ENCODE measurements at regions not wholly inside any gene's neighbourhood (a gene's known extent, or its start where the extent isn't known, plus 50 kb on each side); places are given as distances from the start of the nearest gene placed in this dataset.

DNA sequence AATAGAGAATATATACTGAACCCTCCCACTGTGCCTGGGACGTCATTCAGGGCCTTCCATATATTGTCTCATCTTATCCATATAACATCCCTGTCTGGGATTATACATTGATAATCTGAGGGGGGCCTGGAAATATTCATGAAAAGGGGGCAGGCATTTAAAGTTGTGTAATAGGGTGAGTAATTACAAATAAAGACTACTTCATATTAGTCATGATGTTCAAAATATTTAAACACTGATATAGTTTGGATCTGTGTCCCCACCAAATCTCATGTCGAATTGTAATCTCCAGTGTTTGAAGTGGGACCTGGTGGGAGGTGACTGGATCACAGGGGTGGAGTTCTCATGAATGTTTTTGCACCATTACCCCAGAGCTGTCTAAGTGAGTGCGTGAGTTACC, 97.8 kb downstream of the AQP9 start:
- no peak for DNase-seq

DNA sequence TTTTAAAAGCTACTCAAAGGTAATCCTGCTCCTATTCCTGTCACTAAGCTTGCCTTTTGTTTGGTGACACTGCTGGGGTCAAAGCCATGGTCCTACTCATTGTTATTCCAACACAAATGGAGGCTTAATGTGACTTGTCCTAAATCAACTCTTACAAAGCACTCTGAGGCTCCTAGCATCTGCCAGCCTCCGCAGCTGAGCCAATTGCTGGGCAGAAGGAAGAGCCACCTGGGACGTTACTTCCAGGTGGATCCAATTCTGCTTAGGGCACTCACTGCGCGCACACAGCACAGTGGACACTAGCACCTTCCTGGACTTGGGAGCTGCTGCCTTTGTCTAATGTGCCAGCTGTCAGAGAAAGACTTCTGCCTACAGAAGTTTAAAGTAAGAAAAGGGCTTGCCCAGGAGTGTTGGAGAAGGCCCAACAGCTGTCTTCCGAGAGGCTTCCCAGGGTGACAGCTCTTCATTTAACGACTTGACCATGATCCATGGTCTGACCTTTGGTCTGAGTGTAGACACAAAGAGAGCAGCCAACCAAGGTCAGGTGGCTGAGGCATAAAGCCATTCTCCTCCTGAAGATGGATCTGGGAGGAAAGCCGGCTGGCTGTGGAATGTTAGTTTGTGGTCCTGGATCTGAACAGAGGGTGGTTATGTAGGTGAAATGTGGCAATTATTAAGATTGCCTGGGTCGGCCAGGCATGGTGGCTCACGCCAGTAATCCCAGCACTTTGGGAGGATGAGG, 102.2 kb downstream of the AQP9 start:
- DNase-seq, result no peak

DNA sequence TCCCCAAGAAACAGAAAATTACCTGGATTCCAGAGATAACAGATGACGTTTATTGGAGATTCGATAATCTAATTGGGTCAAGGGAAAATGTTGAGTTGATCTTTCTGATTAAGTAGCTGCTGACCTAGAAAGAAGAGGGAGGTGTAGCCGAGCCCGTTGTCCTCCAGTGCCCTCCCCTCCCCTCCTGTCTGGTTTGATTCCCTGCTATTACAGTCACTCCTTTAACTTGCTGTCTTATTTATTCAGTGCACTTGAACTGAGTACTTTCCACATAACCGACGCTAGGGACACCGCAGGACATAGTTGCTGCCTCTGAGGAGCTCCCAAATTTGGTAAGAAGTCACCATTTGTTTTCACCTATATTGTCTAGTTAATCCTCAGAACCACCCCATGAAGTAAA, 103.7 kb downstream of the AQP9 start:
- no peak for DNase-seq

DNA sequence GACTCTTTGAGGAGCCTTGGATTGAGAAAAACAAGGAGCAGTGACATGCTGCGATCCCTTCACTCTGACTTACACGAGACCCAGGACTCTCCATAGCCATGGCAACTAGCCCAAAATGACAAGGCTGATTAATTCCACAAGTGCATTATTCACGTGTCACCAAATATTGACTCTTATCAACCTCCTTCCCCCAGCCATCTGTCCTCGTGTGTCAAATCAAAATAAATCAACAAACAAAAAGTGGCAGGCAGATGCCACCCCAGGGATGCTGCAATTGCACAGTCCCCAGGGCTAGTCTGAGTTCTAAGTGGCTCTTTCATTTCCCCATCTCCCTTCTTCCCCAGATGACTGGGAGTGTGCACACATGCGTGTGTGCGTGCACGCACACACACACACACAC, 104.9 kb downstream of the AQP9 start:
- no peak for DNase-seq

DNA sequence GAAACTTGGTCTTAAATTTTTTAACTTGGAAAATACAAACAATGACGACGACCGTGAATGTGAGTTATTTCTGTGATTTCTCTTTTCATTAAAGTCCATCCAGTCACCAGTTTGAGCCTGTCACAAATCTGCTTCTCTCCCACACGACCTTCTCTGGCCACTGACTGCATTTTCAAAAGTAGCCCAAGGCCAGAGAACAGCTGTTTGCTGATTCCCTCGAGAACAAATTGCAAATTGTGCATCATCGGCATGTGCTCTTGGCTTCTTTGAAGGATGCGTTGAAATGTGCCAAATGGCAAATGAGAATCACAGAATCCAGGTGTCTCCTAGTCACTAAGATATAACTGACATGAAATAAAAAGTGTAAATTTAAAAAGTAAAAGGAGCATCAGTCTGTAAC, 106.4 kb downstream of the AQP9 start:
- DNase-seq, result no peak

DNA sequence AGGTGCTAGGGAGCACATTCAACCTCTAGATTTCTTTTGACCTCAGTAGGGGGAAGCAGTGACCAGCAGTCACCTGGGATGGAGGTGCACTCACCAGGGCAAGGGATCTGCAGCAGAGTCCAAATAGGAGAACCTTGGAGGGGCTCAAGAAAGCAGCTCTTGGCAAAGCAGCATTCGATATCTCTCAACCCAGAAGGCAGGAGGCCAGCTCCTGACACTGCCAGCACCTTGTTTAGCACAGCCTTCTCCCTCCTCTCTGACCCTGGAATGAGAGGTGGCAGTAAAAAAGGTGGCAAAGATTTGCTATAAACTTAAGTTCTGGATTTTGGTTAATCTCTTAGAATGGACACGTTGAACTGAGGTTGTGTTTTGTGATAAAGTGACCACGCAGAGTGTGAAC, 107.9 kb downstream of the AQP9 start:
- DNase-seq, result no peak

DNA sequence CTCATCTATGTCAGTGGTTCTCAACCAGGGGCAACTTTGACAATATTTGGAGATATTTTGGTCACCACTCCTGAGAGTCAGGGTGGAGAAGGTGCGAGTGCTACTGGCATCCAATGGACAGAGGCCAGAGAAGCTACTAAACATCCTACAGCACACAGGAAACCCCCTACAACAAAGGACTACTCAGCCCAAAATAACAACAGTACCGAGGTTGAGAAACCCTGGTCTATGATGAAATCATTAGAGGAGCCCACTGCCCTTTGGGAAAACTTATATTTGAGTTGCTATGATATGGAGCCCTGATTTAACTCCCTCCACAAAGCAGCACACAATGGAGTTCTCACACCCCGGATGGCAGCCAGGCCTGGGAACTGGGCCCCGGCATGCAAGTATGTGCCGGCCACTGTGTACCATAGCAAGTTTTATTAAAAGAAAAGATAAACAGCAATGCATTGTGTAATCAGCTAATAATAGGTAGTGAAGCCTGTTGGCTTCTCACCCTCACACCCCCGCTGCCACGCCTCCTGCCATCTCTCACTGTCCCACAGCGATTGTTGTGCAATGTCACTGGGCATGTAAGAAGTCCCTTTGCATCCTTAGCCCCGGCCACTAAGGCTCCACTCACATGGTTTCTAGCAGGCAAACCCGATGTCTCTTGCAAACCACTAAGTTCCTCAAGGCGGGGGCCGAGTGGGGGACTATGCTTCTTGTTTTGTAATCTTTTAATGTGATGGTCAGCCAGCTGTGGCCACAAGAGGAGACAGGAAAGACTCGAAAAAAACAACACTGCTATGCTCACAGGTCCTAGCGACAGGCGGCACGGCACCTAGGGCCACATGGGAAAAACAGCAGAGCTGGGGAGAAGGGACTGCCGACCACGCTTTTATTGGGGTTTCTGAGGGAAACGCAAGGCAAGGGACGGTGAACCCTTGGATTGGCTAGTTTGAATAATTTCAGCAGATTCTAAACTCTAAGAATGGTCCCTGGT, 110.0 kb downstream of the AQP9 start:
- no peak for DNase-seq

DNA sequence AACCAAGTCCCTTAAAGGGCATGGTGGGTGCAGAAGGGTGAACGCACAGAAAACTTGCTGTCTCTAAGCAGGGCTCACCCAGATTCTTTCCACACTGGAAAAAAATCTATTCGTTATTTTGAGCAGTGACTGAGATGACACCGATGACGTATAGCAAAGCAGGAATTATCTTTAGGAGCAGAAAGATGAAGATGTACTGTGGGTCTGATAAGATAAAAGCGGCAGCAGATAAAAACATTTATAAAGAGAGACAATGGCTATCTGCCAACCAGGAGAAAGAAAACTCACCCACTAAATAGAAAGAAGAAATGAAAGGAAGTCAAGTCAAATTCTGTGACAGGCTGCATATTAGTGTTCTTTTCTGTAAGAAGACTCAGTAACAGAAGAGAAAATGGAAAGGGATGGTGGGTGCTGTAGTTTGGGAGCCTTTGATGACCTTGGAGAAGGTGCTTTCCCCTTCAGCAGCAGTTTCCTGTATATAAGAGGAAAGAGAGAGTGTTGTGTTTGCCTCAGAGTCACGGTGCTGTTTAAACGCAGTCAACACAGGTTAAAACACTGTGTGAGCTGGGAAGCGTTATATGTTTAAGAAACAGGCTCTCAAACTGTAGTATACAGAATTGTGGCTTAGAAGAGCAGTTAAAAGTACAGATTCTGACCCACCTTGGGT, 111.6 kb downstream of the AQP9 start:
- no peak for DNase-seq

DNA sequence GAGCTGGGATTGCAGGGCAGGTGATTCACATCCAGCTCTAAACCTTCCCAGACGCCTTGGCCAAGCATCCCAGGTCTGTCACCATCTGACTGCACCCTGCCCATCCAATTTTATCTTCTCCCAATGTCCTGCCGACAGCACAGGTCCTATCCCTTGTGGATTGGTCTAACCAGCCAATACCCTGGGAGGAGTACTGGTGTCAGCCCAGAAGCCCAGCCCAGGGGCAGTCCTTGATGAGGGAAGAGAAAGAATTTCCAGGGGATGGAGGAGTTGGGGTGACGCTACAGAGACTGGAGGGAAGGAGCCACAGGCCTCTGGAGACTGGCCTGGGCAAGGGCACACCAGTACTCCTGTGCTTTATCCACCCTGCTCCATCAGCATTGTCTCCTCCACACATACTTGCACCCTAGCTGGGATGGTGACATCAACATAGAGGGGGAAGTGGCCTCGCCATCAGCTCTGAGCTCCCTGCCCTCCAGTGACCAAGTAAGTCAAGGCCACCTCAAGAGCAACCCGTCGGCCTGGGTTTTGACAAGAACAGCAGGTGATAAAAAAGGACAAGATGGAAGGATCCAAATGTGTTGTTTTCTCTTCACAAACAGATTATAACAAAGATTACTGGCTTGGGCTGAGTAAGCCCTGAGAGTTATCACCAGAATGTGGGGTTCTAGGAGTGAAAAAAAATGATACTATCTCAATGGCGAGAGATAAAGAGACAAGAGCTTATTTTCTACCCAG, 114.6 kb downstream of the AQP9 start:
- DNase-seq, result no peak

DNA sequence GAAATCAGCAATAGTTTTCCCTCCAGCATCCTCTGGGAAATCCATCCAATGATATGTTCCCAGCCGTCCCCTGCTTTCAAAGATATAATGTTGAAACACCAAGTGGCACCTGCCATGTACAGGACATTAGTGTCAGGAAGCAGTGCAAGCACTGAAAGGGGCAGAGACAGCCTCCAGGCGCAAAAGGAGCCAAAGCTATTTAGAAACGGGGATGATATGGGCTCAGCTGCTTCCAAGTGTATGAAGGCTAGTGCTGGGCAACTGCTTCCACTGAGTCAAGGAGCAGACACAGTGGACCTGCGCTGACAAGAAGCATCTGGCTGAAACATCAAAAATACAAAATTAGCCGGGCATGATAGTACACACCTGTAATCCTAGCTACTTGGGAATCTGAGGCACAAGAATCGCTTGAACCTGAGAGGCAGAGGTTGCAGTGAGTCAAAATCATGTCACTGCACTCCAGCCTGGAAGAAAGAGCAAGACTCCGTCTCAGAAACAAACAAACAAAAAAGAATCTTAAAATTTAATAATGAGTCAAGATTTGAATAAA, 119.7 kb downstream of the AQP9 start:
- DNase-seq, result no peak

DNA sequence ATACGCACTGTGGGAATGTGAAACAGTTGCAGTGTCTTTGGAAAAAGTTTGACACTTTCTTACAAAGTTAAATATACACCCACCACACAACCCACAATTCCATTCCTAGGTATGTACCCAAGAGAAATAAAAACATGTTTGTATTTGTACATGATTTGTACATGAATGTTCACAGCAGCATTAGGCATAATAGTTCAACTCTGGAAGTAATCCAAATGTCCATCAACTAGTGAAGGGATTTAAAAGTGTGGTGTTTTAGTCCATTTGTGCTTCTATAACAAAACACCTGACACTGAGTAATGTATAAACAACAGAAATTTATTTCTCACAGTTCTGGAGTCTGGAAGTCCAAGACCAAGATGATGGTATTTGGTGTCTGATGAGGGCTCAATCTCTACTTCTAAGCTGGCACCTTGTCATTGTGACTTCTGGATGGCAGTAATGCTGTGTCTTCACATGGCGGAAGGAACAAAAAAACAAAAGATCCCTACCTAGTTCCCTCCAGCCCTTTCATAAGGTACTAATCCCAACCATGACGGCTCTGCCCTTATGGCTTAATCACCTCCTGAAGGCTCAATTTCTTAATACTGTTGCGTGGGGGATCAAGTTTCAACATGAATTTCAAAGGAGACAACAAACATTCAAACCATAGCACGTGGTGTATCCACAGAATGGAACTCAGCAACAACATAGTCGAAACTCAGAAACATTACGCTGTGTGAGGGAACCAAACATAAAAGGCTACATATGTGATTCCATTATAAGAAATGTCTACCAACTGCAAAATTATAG, 120.5 kb downstream of the AQP9 start:
- no peak for DNase-seq

DNA sequence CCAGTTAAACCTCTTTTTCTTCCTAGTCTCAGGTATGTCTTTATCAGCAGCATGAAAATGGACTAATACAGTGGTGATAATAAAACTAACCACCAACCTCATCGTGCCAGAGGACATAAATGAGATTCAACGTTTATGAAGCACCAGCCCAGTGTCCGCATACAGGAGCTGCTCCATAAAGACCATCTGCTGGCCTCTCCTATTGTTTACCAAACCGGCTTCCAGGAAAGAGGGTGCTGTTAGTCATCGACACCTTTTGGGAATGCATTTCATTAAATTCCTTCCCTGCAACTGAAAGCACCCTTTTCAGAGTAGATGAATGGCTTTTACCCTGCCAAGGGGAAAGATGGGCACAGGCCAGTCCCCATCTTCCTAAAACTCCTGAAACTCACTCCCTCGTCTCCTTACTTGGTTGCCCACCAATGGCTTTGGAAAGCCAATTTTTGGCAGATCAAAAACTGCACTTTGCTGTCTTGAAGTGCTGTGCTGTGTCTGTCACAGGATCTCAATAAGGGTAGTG, 122.1 kb downstream of the AQP9 start:
- DNase-seq, result no peak

DNA sequence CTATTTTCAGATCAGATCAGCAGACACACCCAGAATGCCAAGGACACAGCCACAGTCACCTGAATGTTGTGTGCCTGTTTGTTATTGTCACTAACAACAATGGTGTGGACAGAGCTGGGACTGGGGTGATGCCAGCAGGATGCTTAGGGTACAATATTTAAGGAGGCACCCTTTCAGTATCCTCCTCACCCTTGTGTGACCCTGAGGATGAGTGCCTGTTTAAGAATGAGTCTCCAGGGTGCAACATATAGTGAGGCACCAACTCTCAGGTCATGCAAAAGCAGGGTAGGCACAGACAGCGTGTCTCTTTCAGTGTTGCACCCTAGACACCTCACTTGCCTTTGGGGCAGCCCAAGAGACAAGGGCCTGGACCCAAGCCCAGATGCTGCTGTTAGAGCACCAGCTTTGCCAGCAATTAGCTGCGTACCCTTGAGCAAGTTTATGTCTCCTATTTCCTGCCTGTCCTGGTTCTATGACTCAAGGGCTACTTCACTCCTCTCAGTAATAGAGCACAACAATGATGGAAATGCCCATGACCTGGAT, 122.6 kb downstream of the AQP9 start:
- DNase-seq, result no peak

DNA sequence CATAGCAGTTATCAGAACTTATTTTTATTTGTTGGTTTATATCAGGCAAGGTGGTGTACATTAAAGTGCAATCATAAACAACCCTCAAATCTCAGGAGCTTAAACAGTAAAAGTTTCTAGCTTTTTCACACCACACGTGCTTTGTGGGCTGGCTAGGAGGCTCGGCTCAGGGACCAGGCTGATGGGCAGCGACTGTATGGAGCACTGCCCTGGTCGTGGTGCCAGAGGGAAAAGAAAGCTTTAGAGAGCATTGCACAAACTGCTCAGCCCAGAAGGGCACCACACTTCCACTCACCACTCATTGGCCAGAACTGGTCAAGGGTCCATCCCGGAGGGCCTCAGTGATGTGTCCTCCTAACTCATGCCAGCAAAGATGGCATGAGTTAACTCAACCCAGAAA, 123.2 kb downstream of the AQP9 start:
- no peak for DNase-seq

DNA sequence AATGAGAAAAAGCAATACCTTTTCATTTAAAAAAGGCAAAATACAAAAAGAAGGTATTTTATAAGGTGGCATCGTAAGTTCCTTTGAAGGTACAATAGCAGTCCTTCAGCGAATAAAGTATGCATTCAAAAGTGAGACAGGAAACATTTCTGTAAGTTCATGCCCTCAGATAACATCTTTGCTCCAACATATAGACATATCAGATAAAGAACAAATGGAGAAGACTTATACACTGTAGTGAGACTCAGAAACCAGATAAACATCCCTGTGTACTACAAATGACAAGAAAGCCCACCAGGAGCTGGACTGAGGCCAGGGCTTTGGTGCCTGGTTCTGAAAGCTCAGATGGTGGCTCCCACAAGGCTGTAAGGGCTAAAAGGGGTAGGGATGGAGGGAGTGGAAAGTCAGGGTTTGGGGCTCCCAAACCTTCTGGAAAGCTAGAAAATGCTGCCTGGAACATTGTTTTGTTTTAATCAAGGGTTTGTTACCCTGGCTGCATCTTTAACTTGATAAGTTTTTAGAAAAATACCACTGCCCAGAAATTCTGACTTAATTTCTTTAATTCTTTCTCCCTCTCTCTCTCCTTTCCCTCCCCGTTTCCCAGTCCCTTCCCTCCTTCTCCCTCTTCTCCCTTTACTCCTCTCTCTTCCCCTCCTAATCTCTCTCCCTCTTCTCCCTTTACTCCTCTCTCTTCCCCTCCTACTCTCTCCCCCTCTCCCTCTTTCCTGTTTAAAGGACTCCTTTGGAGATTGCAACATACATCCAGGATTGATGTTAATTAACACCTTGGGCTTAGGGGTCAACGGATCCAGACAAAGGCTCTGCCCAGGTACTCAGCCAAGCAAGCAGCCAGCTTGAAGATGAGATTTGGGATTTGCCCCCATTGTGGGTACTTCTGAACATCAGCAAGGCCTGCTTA, 126.1 kb downstream of the AQP9 start:
- no peak for DNase-seq

DNA sequence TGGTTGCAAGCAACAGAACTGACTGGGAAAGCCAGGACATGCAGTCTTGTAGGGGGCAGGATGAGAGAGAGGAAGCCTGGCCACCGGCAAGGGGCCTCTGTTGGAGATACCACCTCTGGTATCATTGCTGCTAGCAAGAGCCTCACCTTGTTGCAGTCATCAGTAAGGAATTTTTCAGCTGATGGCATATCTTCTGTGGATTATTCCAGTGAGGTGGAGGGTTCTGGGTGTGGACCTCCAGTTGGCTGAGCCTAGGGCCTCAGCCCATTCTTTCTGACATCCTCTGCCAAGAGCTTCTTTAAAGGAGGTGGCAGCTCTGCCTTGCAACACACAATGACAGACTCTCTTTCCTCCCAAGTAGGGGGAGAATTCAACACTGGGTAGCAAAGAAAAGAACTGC, 128.9 kb downstream of the AQP9 start:
- DNase-seq, result no peak

DNA sequence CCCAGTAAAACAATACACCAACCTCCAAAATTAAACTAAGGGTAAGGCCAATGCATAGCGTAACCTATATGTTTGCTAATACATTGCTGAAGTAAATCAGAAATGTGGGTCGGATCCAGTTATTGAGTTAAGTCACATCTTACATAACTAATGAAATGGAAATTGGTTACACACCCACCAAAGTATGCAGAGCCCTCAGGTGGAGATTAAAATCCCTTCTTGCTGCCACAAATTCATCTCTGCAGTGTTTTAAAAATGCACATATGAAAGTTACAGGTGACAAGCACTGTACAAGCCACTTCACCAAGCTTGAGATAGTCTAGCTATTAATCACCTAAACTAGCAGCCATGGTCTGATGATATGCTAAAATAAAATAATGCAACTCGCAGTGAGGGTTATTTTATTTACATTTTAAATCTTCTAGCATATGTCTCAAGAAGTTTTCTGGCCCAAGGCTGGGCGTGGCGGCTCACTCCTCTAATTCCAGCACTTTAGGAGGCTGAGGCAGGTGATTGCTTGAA, 130.6 kb downstream of the AQP9 start:
- DNase-seq, result no peak

DNA sequence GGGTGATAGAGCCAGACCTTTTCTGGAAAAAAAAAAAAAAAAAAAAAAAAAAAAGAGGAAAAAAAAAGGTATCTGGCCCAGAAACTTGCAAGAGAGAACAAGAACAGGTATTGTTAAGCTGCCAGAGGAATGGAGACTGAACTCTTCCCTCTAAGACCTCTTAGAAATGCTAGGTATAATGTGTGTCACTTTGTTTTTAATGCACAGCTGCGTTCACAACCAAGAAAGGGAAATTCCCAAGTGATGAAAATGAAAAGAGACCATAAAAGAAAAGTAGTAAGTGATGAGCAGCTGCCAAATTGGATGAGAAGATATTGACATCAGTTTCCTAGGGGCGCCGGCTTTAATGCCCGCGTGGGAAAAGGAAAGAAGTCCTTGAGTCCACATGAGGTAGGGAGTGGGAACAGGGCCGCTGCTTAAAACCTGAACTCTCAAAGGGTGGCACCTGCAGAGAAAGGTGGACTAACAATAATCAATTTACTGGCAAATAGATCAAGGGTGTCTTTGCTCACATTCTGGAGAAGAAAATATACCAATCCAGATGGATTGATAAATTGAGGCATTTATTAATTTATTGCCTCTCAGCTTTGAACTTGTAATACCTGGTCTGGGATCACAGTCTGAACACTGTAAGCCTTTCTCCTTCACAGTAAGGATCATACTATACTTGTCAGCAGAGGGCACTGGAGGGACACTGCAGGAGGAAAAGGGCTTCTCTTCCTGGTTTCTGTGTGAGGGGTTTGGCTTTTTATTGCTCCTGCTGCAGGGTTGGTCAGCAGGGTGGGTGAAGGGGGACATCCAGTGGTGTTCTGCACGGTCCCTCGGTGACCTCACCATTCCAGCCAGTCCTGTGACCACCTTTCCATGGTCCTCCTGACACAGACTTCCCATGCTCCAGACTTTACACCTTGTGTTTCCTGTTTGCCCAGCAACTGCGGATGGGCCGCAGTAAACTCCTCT, 131.6 kb downstream of the AQP9 start:
- DNase-seq, result peak; percentile 31

DNA sequence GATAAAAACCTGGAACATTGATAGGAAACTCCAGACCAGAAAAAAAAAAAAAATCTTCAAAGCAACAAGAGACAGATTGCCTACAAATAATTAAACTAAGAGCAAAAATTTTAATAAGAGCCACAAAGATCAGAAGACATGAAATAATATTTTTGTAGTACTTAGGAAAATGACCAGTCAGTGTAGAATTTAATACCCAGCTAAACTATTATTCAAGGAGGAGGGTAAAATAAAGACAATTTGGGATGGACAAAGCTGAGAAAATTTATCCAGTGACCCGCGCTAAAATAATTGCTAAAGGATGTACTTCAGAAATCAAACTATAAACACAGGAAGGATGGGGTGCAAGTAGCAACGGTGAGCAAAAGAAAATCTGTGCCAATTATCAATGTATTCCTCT, 133.2 kb downstream of the AQP9 start:
- no peak for DNase-seq

Data from CD4-positive, alpha-beta T cell treated with Interleukin-6 for 4 hours (primary cell).